ENCODE measurements at regions not wholly inside any gene's neighbourhood (a gene's known extent, or its start where the extent isn't known, plus 50 kb on each side); places are given as distances from the start of the nearest gene placed in this dataset.

DNA sequence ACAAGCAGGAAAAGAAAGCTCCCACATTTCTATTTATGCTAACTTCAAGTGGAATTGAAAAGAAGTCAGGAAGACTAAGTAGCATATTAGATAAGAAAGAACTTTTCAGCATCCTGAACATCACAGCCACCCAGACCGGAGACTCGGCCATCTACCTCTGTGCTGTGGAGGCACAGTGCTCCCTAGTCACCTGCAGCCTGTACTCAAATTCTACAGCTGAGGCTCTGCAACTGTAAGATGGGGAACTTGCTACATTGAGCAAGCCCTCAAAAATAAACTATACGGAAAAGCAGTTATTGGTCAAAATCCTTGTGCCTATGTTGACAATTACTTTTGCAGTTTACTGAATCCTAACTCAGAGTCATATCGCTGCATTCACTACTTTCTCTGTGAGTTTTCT is 361.9 kb downstream of the DAD1 start:
- TF ChIP-seq, protein P1, sequence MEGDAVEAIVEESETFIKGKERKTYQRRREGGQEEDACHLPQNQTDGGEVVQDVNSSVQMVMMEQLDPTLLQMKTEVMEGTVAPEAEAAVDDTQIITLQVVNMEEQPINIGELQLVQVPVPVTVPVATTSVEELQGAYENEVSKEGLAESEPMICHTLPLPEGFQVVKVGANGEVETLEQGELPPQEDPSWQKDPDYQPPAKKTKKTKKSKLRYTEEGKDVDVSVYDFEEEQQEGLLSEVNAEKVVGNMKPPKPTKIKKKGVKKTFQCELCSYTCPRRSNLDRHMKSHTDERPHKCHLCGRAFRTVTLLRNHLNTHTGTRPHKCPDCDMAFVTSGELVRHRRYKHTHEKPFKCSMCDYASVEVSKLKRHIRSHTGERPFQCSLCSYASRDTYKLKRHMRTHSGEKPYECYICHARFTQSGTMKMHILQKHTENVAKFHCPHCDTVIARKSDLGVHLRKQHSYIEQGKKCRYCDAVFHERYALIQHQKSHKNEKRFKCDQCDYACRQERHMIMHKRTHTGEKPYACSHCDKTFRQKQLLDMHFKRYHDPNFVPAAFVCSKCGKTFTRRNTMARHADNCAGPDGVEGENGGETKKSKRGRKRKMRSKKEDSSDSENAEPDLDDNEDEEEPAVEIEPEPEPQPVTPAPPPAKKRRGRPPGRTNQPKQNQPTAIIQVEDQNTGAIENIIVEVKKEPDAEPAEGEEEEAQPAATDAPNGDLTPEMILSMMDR (conservative IDR thresholded peaks at IDR 0.05), result no peak
- no peak for TF ChIP-seq ZFX (IDR thresholded peaks at IDR 0.05)

Measured in C4-2B (cell line).